GM21423 (cell line): ENCODE measurements at regions not wholly inside any gene's neighbourhood (a gene's known extent, or its start where the extent isn't known, plus 50 kb on each side); places are given as distances from the start of the nearest gene placed in this dataset.
"Not testable (repeated sequence)": the region's sequence is repeated elsewhere in the genome, so short reads cannot be mapped to it uniquely, and the experiment has no call there.

Experiments
- ATAC-seq: cut with Tn5 transposase; IDR thresholded peaks from one replicate; pipeline ENCODE4 v1.9.1; 2021; ENCODE audit warnings: mild to moderate bottlenecking, moderate library complexity; ENCODE audit not compliant: unreplicated experiment

DNA sequence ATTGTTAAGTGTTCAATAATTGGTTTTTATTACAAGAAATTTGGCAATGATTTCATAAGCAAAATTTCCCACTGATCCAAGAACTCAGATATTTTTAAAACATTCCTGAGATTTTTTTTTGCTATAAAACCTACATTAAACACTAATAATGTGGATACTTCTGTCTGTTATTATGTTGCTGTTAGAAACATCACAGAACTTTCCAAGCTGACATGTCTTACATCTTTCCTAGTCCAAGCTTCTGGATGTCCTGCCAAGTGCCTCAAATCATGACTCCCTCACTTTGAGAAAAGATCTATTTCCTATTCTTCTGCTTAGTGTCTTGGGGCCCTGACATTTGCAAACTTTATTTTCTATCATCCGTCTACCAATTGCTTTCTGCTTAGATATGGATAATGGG is 110.8 kb downstream of the RFPL4B start:
- no peak for ATAC-seq

DNA sequence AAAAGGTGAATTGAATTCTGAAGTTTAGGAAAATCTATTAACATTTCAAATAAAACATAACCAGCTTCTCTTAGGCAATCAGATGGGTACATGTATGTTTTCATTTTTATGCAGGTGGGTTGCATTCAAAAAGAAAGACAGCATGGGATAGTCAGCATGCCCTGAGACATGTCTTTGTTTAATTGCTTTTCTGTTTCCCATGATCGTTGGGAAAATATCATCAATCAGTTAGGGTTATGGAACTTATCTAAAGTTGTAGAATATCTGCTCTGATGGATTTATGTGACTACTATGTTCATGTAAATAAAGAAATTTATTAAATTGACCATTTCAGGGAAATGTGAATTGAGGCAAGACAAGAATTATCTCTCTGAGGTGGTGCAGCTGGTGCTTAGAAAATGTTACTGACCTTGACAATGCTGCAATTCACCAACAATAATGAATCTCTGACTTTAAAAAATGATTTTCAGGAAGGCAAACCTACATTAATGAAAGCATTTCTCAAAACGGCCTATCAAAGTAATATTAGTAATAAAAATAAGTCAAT is 112.7 kb downstream of the RFPL4B start:
- no peak for ATAC-seq

DNA sequence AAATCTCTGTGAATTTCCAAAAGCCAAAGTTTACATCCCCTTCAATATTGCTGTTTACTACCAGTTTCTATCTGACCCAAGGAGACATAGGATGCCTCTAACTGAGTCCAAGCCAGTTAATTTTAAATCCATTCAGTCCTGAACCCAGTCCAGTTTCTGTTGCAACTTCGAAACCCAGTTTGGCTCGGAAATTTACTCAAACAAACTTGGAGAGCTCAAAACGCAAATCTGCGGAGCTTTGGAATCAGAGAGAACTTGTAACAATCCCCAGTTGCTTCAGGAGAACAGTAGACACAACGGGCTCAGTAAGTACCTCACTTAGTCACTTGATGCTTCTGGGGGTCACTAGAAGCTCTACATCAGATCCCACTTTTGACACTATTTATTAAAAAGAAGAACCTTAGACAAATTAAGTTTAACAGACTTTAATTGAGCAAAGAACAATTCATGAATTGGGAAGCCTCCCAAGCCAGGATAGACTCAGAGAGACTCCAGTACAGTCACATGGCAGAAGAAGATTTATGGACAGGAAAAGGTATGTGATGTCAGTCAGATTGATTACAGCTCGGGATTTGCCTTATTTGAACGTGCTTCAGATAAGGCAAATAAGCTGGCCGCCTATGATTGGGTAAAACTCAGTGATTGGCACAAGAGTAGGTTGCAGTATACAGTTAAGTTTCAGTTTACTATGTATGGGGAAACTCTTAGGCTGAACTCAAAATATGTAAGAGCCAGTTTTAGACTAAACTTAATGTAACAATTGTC is 118.0 kb downstream of the RFPL4B start:
- ATAC-seq, result no peak

DNA sequence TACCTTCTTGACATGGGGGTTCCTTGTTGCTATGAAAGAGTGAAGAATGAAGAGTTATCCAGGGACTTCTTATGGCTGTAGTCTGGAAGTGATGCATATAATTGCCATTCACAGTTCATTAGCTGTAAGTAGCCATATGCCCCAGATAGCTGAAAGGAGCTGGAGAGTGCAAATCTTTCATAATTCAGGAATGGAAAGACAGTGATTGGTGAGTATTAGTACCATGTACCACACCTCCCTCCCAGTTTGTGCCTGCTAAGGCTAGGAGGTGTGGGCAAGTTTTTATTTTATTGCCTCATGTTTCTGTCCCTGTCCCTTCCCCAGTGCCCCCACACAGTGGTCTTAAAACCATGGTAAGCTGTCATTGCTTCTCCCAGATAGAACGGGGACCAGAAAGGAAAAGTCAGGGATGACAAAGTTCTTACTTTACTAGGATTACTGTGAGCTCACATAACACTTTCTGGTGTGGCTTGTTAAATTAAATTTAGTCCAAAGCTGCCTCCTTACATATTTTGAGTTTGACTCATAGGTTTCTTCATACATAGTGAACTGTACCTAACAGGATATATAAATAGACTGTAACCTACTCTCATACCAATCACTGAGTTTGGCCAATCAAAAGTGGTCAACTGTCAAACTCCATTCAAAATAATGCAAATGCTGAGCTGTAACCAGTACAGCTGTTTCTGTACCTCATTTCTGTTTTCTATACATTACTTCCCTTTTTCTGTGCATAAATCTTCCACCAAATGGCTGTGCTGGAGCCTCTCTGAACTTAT is 119.4 kb downstream of the RFPL4B start:
- peak; percentile 91 for ATAC-seq

DNA sequence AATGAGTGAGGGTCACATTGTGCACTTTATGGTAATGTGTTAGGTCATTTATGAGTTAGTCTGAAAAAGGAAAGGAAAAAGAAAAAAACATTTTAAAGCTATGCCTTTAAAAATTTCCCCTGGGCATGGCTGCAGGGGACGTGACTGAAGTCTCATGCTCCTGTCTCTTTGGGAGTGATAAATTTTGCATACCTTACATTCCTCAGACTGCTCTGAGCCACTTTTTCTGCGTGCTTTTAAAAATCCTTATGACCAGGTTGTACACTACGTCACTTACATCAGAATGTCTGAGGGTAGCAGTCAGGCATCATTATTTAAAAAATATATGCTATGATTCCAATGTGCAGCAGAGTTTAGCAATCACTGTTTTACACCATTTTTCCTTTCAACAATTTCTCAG is 121.2 kb downstream of the RFPL4B start:
- ATAC-seq, result no peak

DNA sequence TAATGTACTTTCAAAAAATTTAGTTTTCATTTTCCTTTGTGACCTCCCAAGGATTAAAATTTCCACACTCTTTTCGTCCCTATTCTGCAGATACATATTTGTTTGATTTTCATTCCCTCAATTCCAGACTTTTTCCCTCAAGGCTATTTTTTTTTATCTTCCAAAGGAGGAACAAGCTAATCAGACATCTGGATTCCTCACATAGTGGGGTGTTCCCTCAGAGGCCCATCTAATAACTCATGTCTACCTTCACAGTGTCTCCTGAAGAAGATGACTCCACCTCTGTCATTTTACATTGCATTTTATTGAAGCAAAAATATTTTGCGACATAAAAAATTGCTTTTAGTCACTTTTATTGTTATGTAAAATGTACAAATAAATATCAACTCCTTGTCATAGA is 122.2 kb downstream of the RFPL4B start:
- no peak for ATAC-seq

DNA sequence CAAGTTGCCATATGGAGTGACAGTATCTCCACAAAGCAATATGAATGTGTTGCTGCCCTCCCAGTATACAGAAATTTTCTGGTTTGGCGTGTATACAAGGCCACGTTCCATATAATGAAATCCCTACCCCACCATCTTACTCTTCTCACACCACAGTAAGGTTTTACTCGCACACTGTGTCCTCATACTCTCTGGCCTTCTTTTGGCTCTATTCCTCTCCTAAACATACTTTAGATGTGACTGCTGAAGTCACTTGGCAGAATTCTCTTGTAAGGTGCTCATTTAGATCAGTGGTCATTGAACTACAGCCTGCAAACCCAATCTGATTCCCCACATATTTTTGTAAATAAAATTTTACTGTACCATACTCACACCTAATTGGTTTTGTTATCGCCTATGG is 123.2 kb downstream of the RFPL4B start:
- ATAC-seq, result no peak

DNA sequence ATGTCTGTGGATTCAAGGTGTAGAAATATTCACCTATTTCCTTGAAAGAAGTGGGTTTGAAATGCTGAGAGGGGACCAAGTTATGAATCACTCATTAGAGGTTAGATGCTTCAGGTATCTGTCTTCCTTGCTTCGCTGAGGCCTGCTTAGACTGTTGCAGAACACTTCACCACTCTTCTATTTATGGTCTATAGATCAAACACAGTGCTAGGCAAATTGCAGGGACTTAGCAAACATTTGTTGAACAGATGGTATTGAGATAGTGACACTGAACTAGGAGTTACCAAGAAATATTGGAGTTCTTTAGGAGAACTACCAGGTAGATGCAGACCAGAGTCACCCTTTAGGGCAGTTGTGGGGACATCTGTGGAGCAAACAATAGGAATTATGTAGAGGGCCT is 123.8 kb downstream of the RFPL4B start:
- no peak for ATAC-seq

DNA sequence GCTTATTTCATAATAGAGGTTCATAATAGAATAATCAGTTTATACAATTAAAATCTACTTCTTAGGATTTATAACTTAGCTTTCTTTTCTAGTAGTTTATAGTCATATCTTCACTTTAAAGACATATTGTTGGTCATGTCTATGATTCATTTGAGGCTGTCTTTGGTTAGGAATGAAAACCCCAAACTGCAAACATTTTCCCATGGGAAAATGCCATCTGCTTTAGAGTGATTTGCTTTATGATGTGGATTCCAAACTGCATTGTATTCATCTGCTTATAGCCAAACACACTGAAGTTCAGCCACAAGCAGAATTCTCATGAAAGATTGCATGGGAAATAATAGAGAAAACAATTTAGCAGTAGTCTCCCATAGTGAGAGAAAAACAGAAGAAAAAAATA is 128.0 kb downstream of the RFPL4B start:
- no peak for ATAC-seq

DNA sequence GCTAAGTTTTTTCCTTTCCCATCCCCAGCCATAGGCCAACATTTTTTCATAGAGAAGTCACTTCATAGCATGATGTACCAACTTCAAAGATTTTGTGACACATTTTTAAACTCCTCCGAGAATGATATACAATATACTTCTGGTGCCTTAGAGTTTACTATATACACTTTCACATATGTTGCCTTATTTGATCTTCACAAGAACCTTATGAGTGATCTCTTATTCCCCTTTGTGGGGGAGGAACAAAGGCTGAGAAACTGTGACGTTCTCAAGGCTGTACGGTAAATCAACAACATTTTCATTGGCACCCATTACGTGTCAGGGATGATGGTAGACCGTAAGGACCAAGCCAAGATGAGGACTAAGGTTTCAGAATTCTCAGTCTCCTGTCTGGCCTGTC is 130.0 kb downstream of the RFPL4B start:
- ATAC-seq, result no peak

DNA sequence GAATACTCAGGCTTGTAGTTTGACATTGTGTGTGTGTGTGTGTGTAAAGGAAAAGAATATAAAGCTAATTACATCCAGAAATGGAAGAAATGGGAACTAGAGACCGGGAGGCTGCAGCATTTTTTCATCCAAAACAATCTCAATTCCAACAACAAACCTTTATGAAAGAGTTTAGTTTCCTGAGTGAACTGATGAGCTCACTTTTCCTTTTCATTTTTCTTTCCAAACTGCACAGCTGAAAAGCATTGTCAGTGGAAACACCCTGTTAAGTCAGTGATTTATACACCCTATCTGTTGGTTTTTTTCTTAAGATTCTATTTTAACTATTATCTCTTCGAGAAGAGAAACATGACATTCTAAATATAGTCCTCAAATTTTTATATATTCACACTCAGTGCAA is 130.9 kb downstream of the RFPL4B start:
- no peak for ATAC-seq

DNA sequence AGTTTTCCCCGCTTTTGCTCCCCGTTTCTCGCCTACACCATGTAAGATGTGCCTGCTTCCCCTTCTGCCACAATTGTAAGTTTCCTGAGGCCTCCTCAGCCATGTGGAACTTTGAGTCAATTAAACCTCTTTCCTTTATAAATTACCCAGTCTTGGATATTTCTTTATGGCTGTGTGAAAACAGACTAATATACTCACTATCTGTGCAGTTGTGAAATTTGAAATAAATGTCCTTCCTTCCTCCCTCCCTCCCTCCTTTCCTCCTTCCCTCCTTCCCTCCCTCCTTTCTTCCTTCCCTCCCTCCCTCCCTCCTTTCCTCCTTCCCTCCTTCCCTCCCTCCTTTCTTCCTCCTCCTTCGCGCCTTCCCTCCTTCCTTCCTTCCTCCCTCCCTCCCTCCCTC is 132.8 kb downstream of the RFPL4B start:
- not testable (repeated sequence) for ATAC-seq

DNA sequence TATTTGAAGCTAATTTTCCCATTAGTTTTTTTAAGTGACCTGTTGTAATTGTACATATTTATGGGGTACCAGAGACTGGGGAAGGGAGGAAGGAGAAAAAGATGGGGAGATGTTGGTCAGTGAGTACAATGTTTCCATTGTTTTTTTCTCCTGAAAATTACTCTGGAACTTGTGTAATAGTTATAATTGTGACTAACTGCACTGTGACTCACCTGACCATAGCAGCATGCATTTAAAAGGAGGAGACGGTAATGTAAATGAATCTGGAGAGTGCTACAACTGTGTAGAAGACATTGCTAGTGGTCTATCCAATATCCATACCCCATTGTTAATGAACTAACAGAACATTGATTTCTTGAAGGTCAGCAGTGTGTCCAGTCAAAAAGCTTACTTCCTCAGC is 133.4 kb downstream of the RFPL4B start:
- ATAC-seq, result no peak

DNA sequence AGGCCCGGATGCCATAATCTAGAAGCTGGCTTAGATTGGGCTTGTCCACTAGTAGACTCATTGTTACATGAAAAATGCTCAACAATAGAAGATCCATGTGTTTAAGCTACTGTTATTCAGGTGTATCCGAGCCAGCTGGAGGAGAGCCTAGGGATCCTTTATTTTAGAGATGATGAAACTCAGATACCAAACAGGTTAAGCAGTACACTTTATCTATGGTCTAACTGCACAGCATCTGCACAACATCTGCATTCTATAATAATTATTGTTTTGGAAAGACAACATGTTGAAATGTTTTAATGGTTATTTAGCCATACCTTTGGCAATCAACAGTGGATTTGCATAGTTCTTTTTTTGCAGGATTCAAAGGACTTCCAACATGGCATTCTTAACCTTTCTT is 134.1 kb downstream of the RFPL4B start:
- no peak for ATAC-seq

DNA sequence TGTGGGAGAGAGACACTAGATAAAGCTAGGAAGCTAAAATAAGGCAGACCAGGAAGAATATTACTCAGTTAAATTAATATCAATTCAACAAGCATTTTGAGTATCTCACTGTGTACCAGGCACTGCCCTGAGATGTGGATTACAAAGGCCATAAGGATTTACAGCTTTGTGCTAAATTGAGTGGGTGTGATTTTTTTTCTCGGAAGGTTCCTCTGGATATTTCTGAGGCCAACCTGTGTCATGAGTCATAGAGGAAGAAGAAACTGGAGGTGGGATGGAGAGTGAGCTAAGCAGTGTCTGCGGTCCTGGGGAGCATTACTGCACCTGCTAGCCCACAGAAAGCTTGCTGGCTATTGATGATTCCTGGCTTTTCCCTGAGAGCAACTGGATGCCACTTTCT is 135.2 kb downstream of the RFPL4B start:
- no peak for ATAC-seq

DNA sequence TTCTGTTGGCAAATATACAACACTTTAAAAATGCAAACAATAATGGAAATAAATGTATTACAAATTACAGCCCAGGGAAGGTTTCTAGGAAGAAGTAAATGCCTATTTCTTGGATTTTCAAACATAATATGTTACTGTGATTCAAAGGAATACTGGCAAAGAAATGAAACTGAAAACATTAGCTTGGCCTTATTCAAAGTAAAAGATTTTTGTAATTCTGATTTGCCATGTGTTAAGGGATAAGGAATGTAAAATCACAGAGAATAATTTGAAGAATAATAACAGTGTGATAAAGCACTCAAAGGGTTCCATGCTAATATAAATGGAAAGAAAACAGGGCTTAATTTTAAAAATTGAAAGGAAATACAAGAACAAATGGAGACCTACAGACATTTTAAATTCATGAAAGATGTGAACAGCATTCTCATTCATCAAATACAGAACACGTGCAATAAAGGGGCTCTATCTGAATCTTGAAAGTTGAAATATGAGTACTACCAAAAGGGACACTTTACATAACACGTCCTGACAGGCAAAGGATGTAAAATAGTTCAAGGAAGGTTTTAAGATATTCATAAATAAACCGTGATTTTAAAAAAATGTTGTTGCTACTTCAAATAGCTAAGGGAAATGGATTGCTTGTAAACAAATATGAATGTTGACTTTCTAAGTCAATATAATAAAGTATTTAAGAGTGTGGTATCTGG is 138.1 kb downstream of the RFPL4B start:
- no peak for ATAC-seq

DNA sequence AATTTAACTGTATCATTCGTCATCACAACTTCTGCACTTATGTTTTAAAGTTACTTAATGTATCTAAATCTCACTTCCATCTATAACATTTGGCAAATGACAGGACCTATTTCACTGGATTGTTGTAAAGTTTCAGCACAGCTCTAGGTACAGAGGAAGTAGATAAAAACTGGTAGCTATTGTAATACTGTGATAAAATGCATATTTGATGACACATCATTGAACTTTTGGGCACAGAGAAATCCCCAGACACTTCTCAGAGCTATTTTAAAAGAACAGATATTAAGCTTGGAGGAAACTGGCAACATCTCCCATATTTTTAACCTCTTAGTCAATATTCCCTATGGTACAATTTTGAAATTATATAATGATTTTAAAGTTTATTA is 138.7 kb downstream of the RFPL4B start:
- no peak for ATAC-seq

DNA sequence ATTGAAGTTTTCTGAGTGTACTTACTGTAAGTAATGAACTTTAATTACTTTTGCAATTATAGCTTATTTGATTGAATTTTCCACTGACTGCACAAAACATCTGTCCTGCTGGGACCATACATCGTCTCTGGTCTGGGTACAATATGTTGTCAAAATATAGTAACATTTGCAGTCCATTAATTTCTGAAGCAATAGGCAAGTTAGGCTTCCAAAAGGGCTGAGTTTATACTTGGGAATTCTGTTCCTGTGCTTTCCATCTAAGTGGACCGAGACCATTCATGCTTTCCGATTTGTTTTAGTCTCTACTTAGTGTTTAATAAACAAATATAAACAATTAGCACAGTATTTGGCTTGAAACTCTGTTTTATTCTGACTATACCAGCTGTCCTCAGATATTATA is 139.3 kb downstream of the RFPL4B start:
- ATAC-seq, result no peak

DNA sequence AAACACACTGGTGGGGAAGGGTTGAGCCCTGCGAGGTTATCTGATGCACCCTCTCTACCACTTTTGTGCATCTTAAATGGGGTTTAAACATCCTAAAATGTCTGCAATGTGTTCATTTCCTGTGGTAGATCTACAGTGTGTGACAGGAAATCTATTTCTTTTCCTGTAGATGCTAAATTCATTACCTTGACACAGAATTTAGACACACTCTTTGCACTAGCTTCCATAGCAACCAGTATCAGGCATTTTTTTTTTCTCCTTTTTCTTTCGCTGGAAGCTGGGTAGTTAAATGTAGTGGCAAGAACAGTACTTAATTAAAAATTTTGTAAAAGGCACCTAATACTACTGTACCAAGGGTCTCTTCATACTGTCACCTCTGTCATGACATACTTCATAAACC is 141.1 kb downstream of the RFPL4B start:
- no peak for ATAC-seq

DNA sequence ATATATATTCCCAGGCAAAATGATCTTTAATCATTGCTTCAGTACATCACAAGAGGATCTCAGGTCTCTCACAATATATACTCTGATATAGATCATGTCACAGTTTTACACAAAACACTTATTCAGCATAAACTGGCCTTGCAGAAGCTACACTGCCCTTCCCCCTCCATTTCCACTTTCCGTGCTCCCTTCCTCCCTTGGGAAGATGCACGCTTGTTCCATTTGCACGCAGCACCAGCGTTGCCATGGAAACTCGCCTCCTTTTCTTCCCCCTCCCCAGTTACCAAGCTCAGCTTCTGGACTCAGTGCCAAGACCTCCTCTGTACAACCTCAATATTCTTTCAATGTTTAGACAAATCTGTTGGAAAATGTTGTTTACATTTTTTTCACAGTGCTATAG is 154.6 kb downstream of the RFPL4B start:
- ATAC-seq, result no peak

DNA sequence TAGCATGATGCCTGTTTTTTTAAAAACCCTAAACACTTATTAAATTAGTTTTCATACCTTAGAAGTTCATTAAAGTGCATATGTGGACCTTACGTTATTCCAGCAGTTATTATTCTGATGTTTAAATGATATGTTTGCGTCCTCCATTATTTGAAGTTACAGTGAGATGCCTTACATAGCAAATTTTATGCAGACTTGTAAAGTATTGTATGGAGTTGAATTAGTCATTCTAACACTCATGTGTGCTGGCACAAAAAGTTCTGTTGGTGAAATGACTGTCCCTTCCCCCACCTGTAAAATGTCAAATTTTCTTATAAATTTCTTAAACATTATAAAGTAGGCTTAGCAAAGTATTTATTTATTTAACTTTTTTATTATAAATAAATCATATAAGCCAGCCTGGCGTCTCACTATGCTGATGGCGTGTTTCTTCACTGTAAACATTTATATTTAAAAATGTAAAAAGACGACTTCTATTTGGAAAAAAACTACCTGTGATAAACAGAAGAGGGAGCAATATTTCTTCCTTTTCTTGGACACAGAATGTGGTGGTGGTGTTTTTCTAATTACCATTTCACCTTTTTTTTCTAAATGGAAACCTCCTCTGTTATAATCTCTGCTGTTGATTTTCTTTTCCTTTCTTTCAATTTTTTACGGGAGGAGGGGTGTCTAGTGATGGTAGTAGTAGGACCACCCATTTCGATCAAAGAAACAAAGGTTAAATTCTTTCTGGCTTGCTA is 155.4 kb downstream of the RFPL4B start:
- no peak for ATAC-seq
